ENCODE measurements at regions not wholly inside any gene's neighbourhood (a gene's known extent, or its start where the extent isn't known, plus 50 kb on each side); places are given as distances from the start of the nearest gene placed in this dataset.

GRCh38 chr7:116422683-116423082, 76.9 kb upstream of the CAV2 start:
- TF ChIP-seq NFIC (IDR thresholded peaks at IDR 0.05), result no peak
- no peak for TF ChIP-seq EP300 (IDR thresholded peaks at IDR 0.05; ENCODE audit: borderline replicate concordance)
- TF ChIP-seq YY1 (IDR thresholded peaks at IDR 0.05; ENCODE audit: low read depth), result no peak
- no peak for TF ChIP-seq ZBTB7A (IDR thresholded peaks at IDR 0.05; ENCODE audit: low read depth)

Measured in Ishikawa (cell line).